Esophagus muscularis mucosa (tissue), 3 donors: ENCODE measurements at regions not wholly inside any gene's neighbourhood (a gene's known extent, or its start where the extent isn't known, plus 50 kb on each side); places are given as distances from the start of the nearest gene placed in this dataset.

Source experiments
- POLR2AphosphoS5 ChIP-seq, 2 donors: sonication (generic); formaldehyde crosslinking; IDR thresholded peaks; one replicate each; pipeline ENCODE4 v1.6.1; 2017; ENCODE audit warnings: antibody characterized with exemption in 2 of 2
- TF ChIP-seq, protein P1 (sequence below), 3 experiments: fragments of 200-600 bp in 2 of 3; fragments of 450-650 bp in 1 of 3; sonication (generic) in 2 of 3; IDR thresholded peaks; one replicate each; pipeline ENCODE4 v1.5.1; 2017 to 2019; ENCODE audit warnings: antibody characterized with exemption in 3 of 3, mild to moderate bottlenecking in 2 of 3, moderate library complexity in 1 of 3

DNA sequence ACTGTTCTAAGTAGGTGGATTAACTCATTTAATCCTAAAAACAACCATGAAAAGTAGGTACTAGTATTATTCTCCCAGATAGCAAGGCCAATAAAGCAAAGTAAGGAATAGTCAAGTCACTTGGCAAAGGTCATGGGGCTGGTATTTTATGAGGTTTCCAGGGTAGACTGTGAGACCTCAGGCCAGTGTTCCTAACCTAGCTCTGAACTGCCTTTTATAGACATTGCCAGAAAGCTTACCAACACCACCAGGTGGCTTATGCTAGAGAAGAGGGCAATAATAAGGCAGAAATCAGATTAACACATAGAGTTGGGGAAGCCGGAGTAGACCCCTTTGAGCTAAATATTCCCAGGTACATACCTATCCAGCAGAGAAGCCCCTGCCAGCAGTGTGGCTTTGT, 490.9 kb upstream of the TENM4 start:
- no peak for TF ChIP-seq POLR2AphosphoS5 (IDR thresholded peaks at IDR 0.05)
- TF ChIP-seq, protein P1, sequence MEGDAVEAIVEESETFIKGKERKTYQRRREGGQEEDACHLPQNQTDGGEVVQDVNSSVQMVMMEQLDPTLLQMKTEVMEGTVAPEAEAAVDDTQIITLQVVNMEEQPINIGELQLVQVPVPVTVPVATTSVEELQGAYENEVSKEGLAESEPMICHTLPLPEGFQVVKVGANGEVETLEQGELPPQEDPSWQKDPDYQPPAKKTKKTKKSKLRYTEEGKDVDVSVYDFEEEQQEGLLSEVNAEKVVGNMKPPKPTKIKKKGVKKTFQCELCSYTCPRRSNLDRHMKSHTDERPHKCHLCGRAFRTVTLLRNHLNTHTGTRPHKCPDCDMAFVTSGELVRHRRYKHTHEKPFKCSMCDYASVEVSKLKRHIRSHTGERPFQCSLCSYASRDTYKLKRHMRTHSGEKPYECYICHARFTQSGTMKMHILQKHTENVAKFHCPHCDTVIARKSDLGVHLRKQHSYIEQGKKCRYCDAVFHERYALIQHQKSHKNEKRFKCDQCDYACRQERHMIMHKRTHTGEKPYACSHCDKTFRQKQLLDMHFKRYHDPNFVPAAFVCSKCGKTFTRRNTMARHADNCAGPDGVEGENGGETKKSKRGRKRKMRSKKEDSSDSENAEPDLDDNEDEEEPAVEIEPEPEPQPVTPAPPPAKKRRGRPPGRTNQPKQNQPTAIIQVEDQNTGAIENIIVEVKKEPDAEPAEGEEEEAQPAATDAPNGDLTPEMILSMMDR (IDR thresholded peaks at IDR 0.05): no peak
